K562 (cell line): ENCODE measurements at regions not wholly inside any gene's neighbourhood (a gene's known extent, or its start where the extent isn't known, plus 50 kb on each side); places are given as distances from the start of the nearest gene placed in this dataset.

Source experiments
- HDGF ChIP-seq: fragments of 450-650 bp; IDR thresholded peaks from 2 replicates; pipeline ENCODE4 v1.6.1; 2016
- TEAD4 ChIP-seq, 2 experiments: sonication (generic) in 1 of 2; formaldehyde crosslinking in 1 of 2; IDR thresholded peaks; 2 replicates each; pipeline versions ENCODE4 v1.6.1 to v1.8.0; 2012 to 2022; ENCODE audit warnings: borderline replicate concordance in 1 of 2, inconsistent platforms in 1 of 2, low read length in 1 of 2, mild to moderate bottlenecking in 1 of 2, missing genetic modification reagents in 1 of 2

DNA sequence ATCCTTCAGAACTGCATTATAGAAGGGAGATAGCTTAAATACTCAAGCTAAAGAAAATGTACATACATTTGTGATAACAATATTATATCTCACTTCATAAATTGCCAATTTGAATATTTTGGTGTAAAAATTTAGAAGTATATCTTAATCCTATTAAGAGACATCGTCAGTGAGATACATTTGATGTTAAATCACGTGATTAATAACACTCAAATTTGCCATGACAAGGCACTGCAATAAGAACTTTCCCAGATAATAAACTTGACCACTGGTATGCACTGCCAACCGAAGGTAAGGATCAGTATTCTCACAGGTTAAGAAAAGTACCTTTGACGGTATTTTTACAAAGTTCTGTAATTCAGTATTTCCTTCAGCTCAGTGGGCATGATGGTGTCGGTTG is 764.7 kb upstream of the FRG1 start:
- TF ChIP-seq HDGF (no peak), TEAD4 (IDR thresholded peaks at IDR 0.05; ENCODE audit: low read length) (no peak), TEAD4 (CRISPR knock-in tag; IDR thresholded peaks at IDR 0.05; ENCODE audit: borderline replicate concordance) (no peak)
